Activated T-cell treated with anti-CD3 and anti-CD28 coated beads for 48 hours (primary cell): ENCODE measurements at regions not wholly inside any gene's neighbourhood (a gene's known extent, or its start where the extent isn't known, plus 50 kb on each side); places are given as distances from the start of the nearest gene placed in this dataset.
"Not testable (repeated sequence)": the region's sequence is repeated elsewhere in the genome, so short reads cannot be mapped to it uniquely, and the experiment has no call there.

Experiments
- DNase-seq: peaks from one replicate; pipeline ENCODE4 v3.0.0-alpha.2; 2020; ENCODE audit warnings: low read depth

- no peak for DNase-seq
Observed at GRCh38 chr7:16369855-16370254, 51.5 kb downstream of the CRPPA start.

- not testable (repeated sequence) for DNase-seq
Observed at GRCh38 chr7:16369309-16369708, 52.0 kb downstream of the CRPPA start.

- no peak for DNase-seq
Observed at GRCh38 chr7:16368885-16369284, 52.5 kb downstream of the CRPPA start.

- DNase-seq, result no peak
Observed at GRCh38 chr7:16367115-16367514, 54.2 kb downstream of the CRPPA start.

- no peak for DNase-seq
Observed at GRCh38 chr7:16365952-16366351, 55.4 kb downstream of the CRPPA start.

- no peak for DNase-seq
Observed at GRCh38 chr7:16365177-16365576, 56.2 kb downstream of the CRPPA start.

- no peak for DNase-seq
Observed at GRCh38 chr7:16359216-16359615, 62.1 kb downstream of the CRPPA start.

- DNase-seq, result no peak
Observed at GRCh38 chr7:16357921-16358320, 63.4 kb downstream of the CRPPA start.

GRCh38 chr7:16357474-16357873 lies 63.9 kb downstream of the CRPPA start:
- DNase-seq, result no peak

- DNase-seq, result no peak
Observed at GRCh38 chr7:16356301-16356958, 64.9 kb downstream of the CRPPA start.

GRCh38 chr7:16354573-16354972 lies 66.8 kb downstream of the CRPPA start:
- no peak for DNase-seq

GRCh38 chr7:16353226-16353625 lies 68.1 kb downstream of the CRPPA start:
- DNase-seq, result no peak

- DNase-seq, result no peak
Observed at GRCh38 chr7:16350634-16351033, 70.7 kb downstream of the CRPPA start.

GRCh38 chr7:16348251-16348650 lies 73.1 kb downstream of the CRPPA start:
- DNase-seq, result no peak

GRCh38 chr7:16347827-16348192 lies 73.5 kb downstream of the CRPPA start:
- DNase-seq, result no peak

- no peak for DNase-seq
Observed at GRCh38 chr7:16347066-16347826, 74.1 kb downstream of the CRPPA start.

- DNase-seq, result no peak
Observed at GRCh38 chr7:16345979-16346958, 75.1 kb downstream of the CRPPA start.

GRCh38 chr7:16344927-16345326 lies 76.4 kb downstream of the CRPPA start:
- DNase-seq, result no peak

GRCh38 chr7:16343612-16344011 lies 77.7 kb downstream of the CRPPA start:
- DNase-seq, result no peak

GRCh38 chr7:16338065-16338464 lies 83.3 kb downstream of the CRPPA start:
- DNase-seq, result no peak

GRCh38 chr7:16326106-16326505 lies 95.2 kb downstream of the CRPPA start:
- DNase-seq, result no peak

GRCh38 chr7:16323313-16323712 lies 98.0 kb downstream of the CRPPA start:
- DNase-seq, result no peak
